ENCODE measurements at regions not wholly inside any gene's neighbourhood (a gene's known extent, or its start where the extent isn't known, plus 50 kb on each side); places are given as distances from the start of the nearest gene placed in this dataset.
A peak's percentile ranks its signal among the peaks of the same experiment; 100 is the strongest.

GRCh38 chr10:130234171-130234965, 98.2 kb downstream of the GLRX3 start:
- POLR2A ChIA-PET, result no interaction called here
- no peaks in the 10 kb centered on the region for H3K27me3 ChIP-seq (replicated peaks in 1 of 2; ENCODE audit: control insufficient read depth in 2 of 2, extremely low read depth in 1 of 2, insufficient read depth in 2 of 2, low read length in 1 of 2)
- Mint-ChIP-seq H3K27ac (no peak overlapping the region), H3K9me3 (no peaks in the 10 kb centered on the region), H3K4me3 (no peak overlapping the region), H3K27me3 (no peaks in the 10 kb centered on the region), H3K36me3 (no peaks in the 10 kb centered on the region), H3K4me1 (no peaks in the 10 kb centered on the region)
- no peak overlapping the region for H3K4me3 ChIP-seq (ENCODE audit: control insufficient read depth in 1 of 2, extremely low read depth in 1 of 2, low read length in 1 of 2)
- no peaks in the 10 kb centered on the region for H3K36me3 ChIP-seq (ENCODE audit: control insufficient read depth in 2 of 2, extremely low read depth in 1 of 2, insufficient read depth in 1 of 2, low read length in 1 of 2)
- H3K4me1 ChIP-seq (ENCODE audit: control insufficient read depth in 1 of 2, extremely low read depth in 1 of 2, insufficient read depth in 2 of 2, low read length in 2 of 2), result no peaks in the 10 kb centered on the region
- ATAC-seq (replicated peaks in 1 of 4), result no peak
- no peak overlapping the region for H3K27ac ChIP-seq (ENCODE audit: low read length)
- 82% methylated on average over 4 of the region's 10 CpGs for WGBS (ENCODE audit: insufficient coverage)
- no peak for DNase-seq
- CTCF ChIA-PET, result no interaction called here
- no peaks in the 10 kb centered on the region for H3K9me3 ChIP-seq

- POLR2A ChIA-PET, result no interaction called here
- Mint-ChIP-seq H3K4me3 (no peak overlapping the region), H3K36me3 (no peaks in the 10 kb centered on the region), H3K4me1 (no peaks in the 10 kb centered on the region), H3K9me3 (peaks cover 3 to 10% (median 5%) of the 10 kb centered on the region in 3 donors), H3K27me3 (peaks cover 6 to 8% of the 10 kb centered on the region in 2 donors), H3K27ac (no peak overlapping the region)
- no peaks in the 10 kb centered on the region for H3K36me3 ChIP-seq (ENCODE audit: control insufficient read depth in 2 of 2, extremely low read depth in 1 of 2, insufficient read depth in 1 of 2, low read length in 1 of 2)
- H3K4me3 ChIP-seq (ENCODE audit: control insufficient read depth in 1 of 2, extremely low read depth in 1 of 2, low read length in 1 of 2), result no peak overlapping the region
- H3K9me3 ChIP-seq, result no peaks in the 10 kb centered on the region
- no peak for DNase-seq
- no peaks in the 10 kb centered on the region for H3K4me1 ChIP-seq (ENCODE audit: control insufficient read depth in 1 of 2, extremely low read depth in 1 of 2, insufficient read depth in 2 of 2, low read length in 2 of 2)
- CTCF ChIA-PET, result no interaction called here
- no peaks in the 10 kb centered on the region for H3K27me3 ChIP-seq (replicated peaks in 1 of 2; ENCODE audit: control insufficient read depth in 2 of 2, extremely low read depth in 1 of 2, insufficient read depth in 2 of 2, low read length in 1 of 2)
- no peak for ATAC-seq (replicated peaks in 1 of 4)
- H3K27ac ChIP-seq (ENCODE audit: low read length), result no peak overlapping the region
- WGBS (ENCODE audit: insufficient coverage), result no CpG with 5 or more reads among the region's 1 CpG
Measured at GRCh38 chr10:130236711-130237110, 100.5 kb downstream of the GLRX3 start.

- no peaks in the 10 kb centered on the region for H3K36me3 Mint-ChIP-seq
- no CpG with 5 or more reads among the region's 2 CpGs for WGBS (ENCODE audit: insufficient coverage)
- H3K4me3 Mint-ChIP-seq, result no peak overlapping the region
- H3K36me3 ChIP-seq (ENCODE audit: control insufficient read depth in 2 of 2, extremely low read depth in 1 of 2, insufficient read depth in 1 of 2, low read length in 1 of 2), result no peaks in the 10 kb centered on the region
- peaks cover 22 to 28% of the 10 kb centered on the region in 2 donors for H3K27me3 Mint-ChIP-seq
- H3K9me3 ChIP-seq, result no peaks in the 10 kb centered on the region
- H3K9me3 Mint-ChIP-seq, result peaks cover 3 to 12% (median 5%) of the 10 kb centered on the region in 3 donors
- H3K4me3 ChIP-seq (ENCODE audit: control insufficient read depth in 1 of 2, extremely low read depth in 1 of 2, low read length in 1 of 2), result no peak overlapping the region
- DNase-seq, result no peak
- H3K4me1 ChIP-seq (ENCODE audit: control insufficient read depth in 1 of 2, extremely low read depth in 1 of 2, insufficient read depth in 2 of 2, low read length in 2 of 2), result peaks cover 5 to 11% of the 10 kb centered on the region in 2 experiments
- ChIA-PET CTCF (no interaction called here), POLR2A (no interaction called here)
- H3K27me3 ChIP-seq (replicated peaks in 1 of 2; ENCODE audit: control insufficient read depth in 2 of 2, extremely low read depth in 1 of 2, insufficient read depth in 2 of 2, low read length in 1 of 2), result peaks cover 3 to 16% of the 10 kb centered on the region in 2 experiments
- no peak for ATAC-seq (replicated peaks in 1 of 4)
- H3K4me1 Mint-ChIP-seq, result peaks cover 19 to 27% (median 21%) of the 10 kb centered on the region in 3 donors
- no peak overlapping the region for H3K27ac Mint-ChIP-seq
- H3K27ac ChIP-seq (ENCODE audit: low read length), result no peak overlapping the region
Measured at GRCh38 chr10:130240409-130240808, 104.2 kb downstream of the GLRX3 start.

- no peaks in the 10 kb centered on the region for H3K9me3 ChIP-seq
- H3K9me3 Mint-ChIP-seq, result peaks cover 3 to 12% (median 5%) of the 10 kb centered on the region in 3 donors
- peak overlapping the region in 1 of 2 donors; percentile 64 for H3K27ac Mint-ChIP-seq
- no peak for DNase-seq
- H3K27me3 ChIP-seq (replicated peaks in 1 of 2; ENCODE audit: control insufficient read depth in 2 of 2, extremely low read depth in 1 of 2, insufficient read depth in 2 of 2, low read length in 1 of 2), result peaks cover 3 to 17% of the 10 kb centered on the region in 2 experiments
- no peak overlapping the region for H3K27ac ChIP-seq (ENCODE audit: low read length)
- peaks cover 25 to 34% of the 10 kb centered on the region in 2 donors for H3K27me3 Mint-ChIP-seq
- no peak for ATAC-seq (replicated peaks in 1 of 4)
- H3K4me1 Mint-ChIP-seq, result peaks cover 19 to 27% (median 21%) of the 10 kb centered on the region in 3 donors
- H3K4me1 ChIP-seq (ENCODE audit: control insufficient read depth in 1 of 2, extremely low read depth in 1 of 2, insufficient read depth in 2 of 2, low read length in 2 of 2), result peaks cover 5 to 11% of the 10 kb centered on the region in 2 experiments
- CTCF ChIA-PET, result no interaction called here
- no peak overlapping the region for H3K4me3 ChIP-seq (ENCODE audit: control insufficient read depth in 1 of 2, extremely low read depth in 1 of 2, low read length in 1 of 2)
- no peaks in the 10 kb centered on the region for H3K36me3 ChIP-seq (ENCODE audit: control insufficient read depth in 2 of 2, extremely low read depth in 1 of 2, insufficient read depth in 1 of 2, low read length in 1 of 2)
- H3K36me3 Mint-ChIP-seq, result no peaks in the 10 kb centered on the region
- POLR2A ChIA-PET, result no interaction called here
- H3K4me3 Mint-ChIP-seq, result peak overlapping the region in 1 of 3 donors; percentile 34
- WGBS (ENCODE audit: insufficient coverage), result 80% methylated on average over 1 of the region's 3 CpGs
Measured at GRCh38 chr10:130242513-130242912, 106.3 kb downstream of the GLRX3 start.

DNA sequence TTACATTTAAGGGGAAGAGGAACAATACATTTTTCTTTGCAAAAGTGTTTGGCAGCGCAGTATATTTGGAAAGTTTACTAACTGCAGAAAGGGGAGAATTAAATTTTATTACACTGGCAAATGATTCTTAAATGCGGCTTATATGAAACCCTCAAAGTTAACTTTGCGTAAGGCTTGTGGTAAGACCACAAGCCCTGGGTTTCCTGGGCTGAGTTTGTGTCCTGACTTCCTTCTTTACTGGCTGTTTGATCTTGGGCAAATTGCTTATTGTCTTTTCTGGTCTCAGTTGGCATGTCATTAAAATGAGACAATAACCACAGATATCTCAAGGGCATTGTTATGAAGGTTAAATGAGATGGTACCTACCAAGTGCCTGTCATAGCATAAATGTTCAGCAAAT, 106.8 kb downstream of the GLRX3 start:
- no peaks in the 10 kb centered on the region for H3K36me3 ChIP-seq (ENCODE audit: control insufficient read depth in 2 of 2, extremely low read depth in 1 of 2, insufficient read depth in 1 of 2, low read length in 1 of 2)
- no peak overlapping the region for H3K27ac ChIP-seq (ENCODE audit: low read length)
- H3K4me3 ChIP-seq (ENCODE audit: control insufficient read depth in 1 of 2, extremely low read depth in 1 of 2, low read length in 1 of 2), result no peak overlapping the region
- peaks cover 5 to 11% of the 10 kb centered on the region in 2 experiments for H3K4me1 ChIP-seq (ENCODE audit: control insufficient read depth in 1 of 2, extremely low read depth in 1 of 2, insufficient read depth in 2 of 2, low read length in 2 of 2)
- 0% methylated on average over 2 of the region's 3 CpGs for WGBS (ENCODE audit: insufficient coverage)
- H3K27me3 Mint-ChIP-seq, result peaks cover 25 to 34% of the 10 kb centered on the region in 2 donors
- no peak overlapping the region for H3K27ac Mint-ChIP-seq
- peaks cover 3 to 12% (median 5%) of the 10 kb centered on the region in 3 donors for H3K9me3 Mint-ChIP-seq
- peak in 1 of 4 experiments; percentile 36 for ATAC-seq (replicated peaks in 1 of 4)
- no peaks in the 10 kb centered on the region for H3K36me3 Mint-ChIP-seq
- no peaks in the 10 kb centered on the region for H3K9me3 ChIP-seq
- H3K4me3 Mint-ChIP-seq, result peak overlapping the region in 1 of 3 donors; percentile 34
- peaks cover 3 to 17% of the 10 kb centered on the region in 2 experiments for H3K27me3 ChIP-seq (replicated peaks in 1 of 2; ENCODE audit: control insufficient read depth in 2 of 2, extremely low read depth in 1 of 2, insufficient read depth in 2 of 2, low read length in 1 of 2)
- no peak for DNase-seq
- ChIA-PET CTCF (no interaction called here), POLR2A (no interaction called here)
- peaks cover 19 to 27% (median 21%) of the 10 kb centered on the region in 3 donors for H3K4me1 Mint-ChIP-seq

GRCh38 chr10:130244031-130244927, 108.1 kb downstream of the GLRX3 start:
- H3K27ac ChIP-seq (ENCODE audit: low read length), result no peak overlapping the region

More at GRCh38 chr10:130244031-130244927, 108.1 kb downstream of the GLRX3 start:
- Histone ChIP-seq H3K27me3 (replicated peaks in 1 of 2; ENCODE audit: control insufficient read depth in 2 of 2, extremely low read depth in 1 of 2, insufficient read depth in 2 of 2, low read length in 1 of 2) (peaks cover 3 to 17% of the 10 kb centered on the region in 2 experiments), H3K4me3 (ENCODE audit: control insufficient read depth in 1 of 2, extremely low read depth in 1 of 2, low read length in 1 of 2) (no peak overlapping the region), H3K9me3 (no peaks in the 10 kb centered on the region), H3K36me3 (ENCODE audit: control insufficient read depth in 2 of 2, extremely low read depth in 1 of 2, insufficient read depth in 1 of 2, low read length in 1 of 2) (no peaks in the 10 kb centered on the region), H3K4me1 (ENCODE audit: control insufficient read depth in 1 of 2, extremely low read depth in 1 of 2, insufficient read depth in 2 of 2, low read length in 2 of 2) (peaks cover 5 to 11% of the 10 kb centered on the region in 2 experiments)
- CTCF ChIA-PET, result no interaction called here
- WGBS (ENCODE audit: insufficient coverage), result 88% methylated on average over 14 of the region's 16 CpGs
- DNase-seq (no peak), ATAC-seq (replicated peaks in 1 of 4) (no peak)
- Mint-ChIP-seq H3K4me3 (no peak overlapping the region), H3K36me3 (no peaks in the 10 kb centered on the region), H3K27me3 (peaks cover 25 to 34% of the 10 kb centered on the region in 2 donors), H3K4me1 (peaks cover 19 to 27% (median 21%) of the 10 kb centered on the region in 3 donors), H3K27ac (no peak overlapping the region), H3K9me3 (peaks cover 3 to 12% (median 5%) of the 10 kb centered on the region in 3 donors)
- POLR2A ChIA-PET, result no interaction called here

Data from T-cell (primary cell).